ENCODE measurements at regions not wholly inside any gene's neighbourhood (a gene's known extent, or its start where the extent isn't known, plus 50 kb on each side); places are given as distances from the start of the nearest gene placed in this dataset.
"Not testable (repeated sequence)": the region's sequence is repeated elsewhere in the genome, so short reads cannot be mapped to it uniquely, and the experiment has no call there.

GRCh38 chr6:100202417-100203194, 208.6 kb upstream of the MCHR2 start:
- no peak for TF ChIP-seq CTCF (IDR thresholded peaks at IDR 0.05; ENCODE audit: insufficient read depth, low read depth, low read length)
- no peak overlapping the region for H3K4me3 ChIP-seq (ENCODE audit: low read depth, low read length)

GRCh38 chr6:100196214-100196982, 202.4 kb upstream of the MCHR2 start:
- not testable (repeated sequence) for DNase-seq (ENCODE audit: low read depth)
- peak overlapping the region; percentile 55 for H3K4me3 ChIP-seq (ENCODE audit: low read depth, low read length)

More at GRCh38 chr6:100202417-100203194, 208.6 kb upstream of the MCHR2 start:
- DNase-seq (ENCODE audit: low read depth), result peak; percentile 96

GRCh38 chr6:100195244-100195643, 201.2 kb upstream of the MCHR2 start:
- DNase-seq (ENCODE audit: low read depth); H3K4me3 ChIP-seq (ENCODE audit: low read depth, low read length): not testable (repeated sequence)

- no peak for TF ChIP-seq CTCF (IDR thresholded peaks at IDR 0.05; ENCODE audit: insufficient read depth, low read depth, low read length)
- no peak overlapping the region for H3K4me3 ChIP-seq (ENCODE audit: low read depth, low read length)
- DNase-seq (ENCODE audit: low read depth), result peak; percentile 36
Measured at GRCh38 chr6:100194535-100194934, 200.5 kb upstream of the MCHR2 start.

- H3K4me3 ChIP-seq (ENCODE audit: low read depth, low read length), result no peak overlapping the region
- no peak for DNase-seq (ENCODE audit: low read depth)
- TF ChIP-seq CTCF (IDR thresholded peaks at IDR 0.05; ENCODE audit: insufficient read depth, low read depth, low read length), result no peak
Measured at GRCh38 chr6:100188754-100189153, 194.7 kb upstream of the MCHR2 start.

- H3K4me3 ChIP-seq (ENCODE audit: low read depth, low read length), result no peak overlapping the region
- no peak for DNase-seq (ENCODE audit: low read depth)
Measured at GRCh38 chr6:100186552-100186951, 192.5 kb upstream of the MCHR2 start.

GRCh38 chr6:100185615-100186014, 191.6 kb upstream of the MCHR2 start:
- H3K4me3 ChIP-seq (ENCODE audit: low read depth, low read length), result no peak overlapping the region
- no peak for TF ChIP-seq CTCF (IDR thresholded peaks at IDR 0.05; ENCODE audit: insufficient read depth, low read depth, low read length)
- DNase-seq (ENCODE audit: low read depth), result no peak

More at GRCh38 chr6:100186552-100186951, 192.5 kb upstream of the MCHR2 start:
- TF ChIP-seq CTCF (IDR thresholded peaks at IDR 0.05; ENCODE audit: insufficient read depth, low read depth, low read length), result no peak
